ENCODE measurements at regions not wholly inside any gene's neighbourhood (a gene's known extent, or its start where the extent isn't known, plus 50 kb on each side); places are given as distances from the start of the nearest gene placed in this dataset.

- no peak for TF ChIP-seq EZH2 (IDR thresholded peaks at IDR 0.05; ENCODE audit: insufficient read depth, poor library complexity, severe bottlenecking)
- TF ChIP-seq EZH2phosphoT487 (IDR thresholded peaks at IDR 0.05; ENCODE audit: insufficient read depth, low read depth) = no peak
Measured at GRCh38 chr15:95520922-95521321, 809.6 kb upstream of the NR2F2 start.

Data from GM23248 (cell line).